LNCaP clone FGC (cell line): ENCODE measurements at regions not wholly inside any gene's neighbourhood (a gene's known extent, or its start where the extent isn't known, plus 50 kb on each side); places are given as distances from the start of the nearest gene placed in this dataset.
A peak's percentile ranks its signal among the peaks of the same experiment; 100 is the strongest.

Experiments used
- DNase-seq: peaks from one replicate; pipeline ENCODE4 v3.0.0-alpha.2; 2011; ENCODE audit warnings: low read depth
- H3K4me3 ChIP-seq: 2 replicates; pipeline ENCODE4 v1.5.1; 2011; ENCODE audit warnings: mild to moderate bottlenecking, low read depth, low read length, control low read depth
- CTCF ChIP-seq: IDR thresholded peaks from 2 replicates; pipeline ENCODE4 v1.5.1; 2012; ENCODE audit warnings: mild to moderate bottlenecking; ENCODE audit not compliant: control insufficient read depth, insufficient read depth; ENCODE audit errors: extremely low read depth

- DNase-seq: no peak
- no peak overlapping the region for H3K4me3 ChIP-seq
- no peak for TF ChIP-seq CTCF
These were observed 464.9 kb downstream of the EPM2A start for GRCh38 chr6:145270464-145270863.

DNA sequence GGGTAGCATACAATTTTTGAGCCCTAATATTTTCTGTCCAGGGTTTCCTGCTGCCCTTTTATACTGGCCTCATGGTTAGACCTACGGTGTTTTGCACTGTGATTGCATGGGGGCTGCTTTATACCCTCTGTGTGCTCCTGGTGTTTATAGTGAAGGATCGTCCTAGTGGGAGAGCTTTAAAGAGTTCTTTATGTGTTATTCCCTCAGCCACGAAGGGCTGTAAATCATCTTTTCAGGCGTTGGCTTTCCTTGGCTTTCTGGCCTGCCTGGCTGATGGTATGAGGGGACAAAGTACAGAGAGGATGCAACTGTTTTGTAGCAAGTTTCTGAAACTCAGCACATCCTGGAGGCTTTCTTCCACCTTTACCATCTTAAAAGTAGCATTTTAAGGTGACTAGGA is 464.3 kb downstream of the EPM2A start:
- no peak overlapping the region for H3K4me3 ChIP-seq
- TF ChIP-seq CTCF: no peak

DNA sequence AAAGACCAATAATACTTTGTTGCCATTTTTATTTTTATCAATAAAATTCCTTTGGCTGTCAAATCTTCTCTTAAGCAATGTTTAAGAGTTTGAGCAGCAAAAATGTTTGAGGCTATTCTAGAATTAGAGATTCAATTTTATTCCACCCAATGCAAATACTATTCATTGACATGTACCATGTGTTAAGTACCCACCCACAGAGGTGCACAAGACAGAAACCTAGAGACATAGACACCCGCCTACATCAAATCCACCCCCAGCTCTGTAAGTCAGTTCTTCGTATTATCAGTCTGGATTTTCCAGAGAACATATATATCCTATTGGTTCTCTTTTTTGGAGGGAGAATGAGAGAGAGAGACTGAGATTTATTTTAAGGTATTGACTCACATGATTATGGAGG is 463.7 kb downstream of the EPM2A start:
- DNase-seq: no peak
- no peak overlapping the region for H3K4me3 ChIP-seq
- TF ChIP-seq CTCF: no peak

More for the DNA sequence above, 464.3 kb downstream of the EPM2A start:
- DNase-seq: no peak

GRCh38 chr6:145272246-145272645 is 463.1 kb downstream of the EPM2A start:
- DNase-seq: peak; percentile 62
- H3K4me3 ChIP-seq: no peak overlapping the region
- TF ChIP-seq CTCF: no peak

- no peak for TF ChIP-seq CTCF
- H3K4me3 ChIP-seq: no peak overlapping the region
- DNase-seq: no peak
These were observed 462.2 kb downstream of the EPM2A start for GRCh38 chr6:145273136-145273535.

DNA sequence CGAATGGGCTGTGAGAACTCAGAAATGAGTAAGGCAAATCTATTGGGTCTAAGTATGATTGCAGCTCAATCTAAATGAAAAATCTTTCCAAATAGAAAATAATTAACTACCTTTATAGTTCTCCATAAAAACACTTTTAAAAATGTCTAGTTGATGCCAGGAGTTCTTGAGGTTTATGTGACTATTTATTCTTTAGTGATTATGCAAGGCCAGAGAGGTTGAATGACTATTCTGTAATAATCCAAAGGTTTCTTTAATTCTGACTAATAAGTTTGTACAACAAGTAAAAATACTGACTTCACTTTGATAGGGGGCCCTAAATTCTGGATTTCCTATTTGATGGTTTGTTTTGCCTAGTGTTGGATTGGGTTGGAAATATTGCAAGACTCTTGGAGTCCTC is 461.2 kb downstream of the EPM2A start:
- TF ChIP-seq CTCF: no peak
- DNase-seq: no peak
- H3K4me3 ChIP-seq: no peak overlapping the region

DNA sequence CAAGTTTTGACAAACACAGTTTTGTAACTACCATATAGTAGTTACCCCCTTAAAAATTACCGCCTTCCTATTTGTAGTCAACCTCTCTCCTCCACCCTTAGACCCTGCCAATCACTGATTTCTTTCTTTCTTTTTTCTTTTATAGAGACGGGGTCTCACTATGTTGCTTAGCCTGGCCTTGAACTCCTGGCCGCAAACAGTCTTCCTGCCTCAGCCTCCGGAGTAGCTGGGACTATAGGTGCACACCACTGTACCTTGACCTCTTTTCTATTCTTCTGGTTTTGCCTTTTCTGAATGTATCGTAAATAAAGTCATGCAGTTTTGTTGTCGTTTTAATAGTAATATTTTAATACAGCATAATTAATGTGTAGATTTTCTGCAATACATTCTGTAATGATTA is 460.3 kb downstream of the EPM2A start:
- no peak for DNase-seq

More for the DNA sequence above, 460.3 kb downstream of the EPM2A start:
- H3K4me3 ChIP-seq: no peak overlapping the region
- no peak for TF ChIP-seq CTCF
